AG04450 (cell line): ENCODE measurements at regions not wholly inside any gene's neighbourhood (a gene's known extent, or its start where the extent isn't known, plus 50 kb on each side); places are given as distances from the start of the nearest gene placed in this dataset.

Experiments
- CTCF ChIA-PET: fragments of 300-600, 350-600 bp; formaldehyde crosslinking; extraction: SDS; loops from one replicate; lab custom pipeline; 2022; ENCODE audit warnings: antibody characterized with exemption, inconsistent platforms; lab: Charles Lee
- POLR2A ChIA-PET: fragments of 350-600 bp; formaldehyde crosslinking; extraction: SDS; loops from one replicate; lab custom pipeline; 2021; ENCODE audit warnings: antibody characterized with exemption, inconsistent platforms; lab: Yijun Ruan, JAX
- DNase-seq: peaks from one replicate; pipeline ENCODE4 v3.0.0-alpha.2; 2011; ENCODE audit warnings: low read depth, low spot score
- H3K27ac ChIP-seq: one replicate; pipeline ENCODE4 v1.5.1; 2012; ENCODE audit warnings: low read depth, low read length, control low read depth
- H3K27me3 ChIP-seq: one replicate; pipeline ENCODE4 v1.6.0; 2012; ENCODE audit warnings: low read length; ENCODE audit not compliant: control insufficient read depth, insufficient read depth
- H3K4me3 ChIP-seq: 2 replicates; pipeline ENCODE4 v1.5.1; 2011; ENCODE audit warnings: mild to moderate bottlenecking, low read depth, low read length, control low read depth
- H3K9me3 ChIP-seq: 2 replicates; pipeline ENCODE4 v1.5.1; 2012; ENCODE audit warnings: low read length; ENCODE audit not compliant: control insufficient read depth, insufficient read depth
- TF ChIP-seq, protein P1 (sequence below): IDR thresholded peaks from 2 replicates; pipeline ENCODE4 v1.5.1; 2011; ENCODE audit warnings: low read depth, low read length, control low read depth, inconsistent platforms

DNA sequence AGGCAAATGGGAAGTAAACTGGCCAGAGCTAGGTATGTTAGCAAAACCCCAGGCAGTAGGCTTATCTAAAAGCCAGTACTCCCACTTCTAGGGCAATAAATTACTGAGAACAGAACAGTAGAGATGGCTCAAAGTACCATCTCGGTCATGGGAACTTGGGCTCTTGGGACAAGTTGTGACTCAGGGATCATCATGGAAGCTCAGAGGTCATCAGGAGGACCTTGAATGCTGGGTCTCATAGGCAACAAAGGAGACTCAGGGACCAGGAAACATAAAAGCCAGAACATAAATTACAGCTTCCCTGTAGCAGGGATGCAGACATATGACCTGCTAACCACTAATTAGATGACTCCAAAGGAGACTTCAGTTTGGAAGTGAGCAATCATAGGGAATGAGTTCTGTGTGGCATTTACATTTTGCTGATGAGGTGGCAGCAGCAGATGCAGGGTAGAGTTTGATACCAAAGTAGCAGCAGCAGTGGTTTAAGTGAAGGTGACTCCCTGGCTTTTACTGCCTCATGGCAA, 97.6 kb upstream of the SCAF11 start:
- Histone ChIP-seq H3K9me3 (peaks cover 17% of the 10 kb centered on the region; the same call in 1 of the 2 replicates), H3K27ac (no peak overlapping the region), H3K4me3 (no peak overlapping the region), H3K27me3 (no peaks in the 10 kb centered on the region)
- POLR2A ChIA-PET, result no interaction called here
- TF ChIP-seq, protein P1, sequence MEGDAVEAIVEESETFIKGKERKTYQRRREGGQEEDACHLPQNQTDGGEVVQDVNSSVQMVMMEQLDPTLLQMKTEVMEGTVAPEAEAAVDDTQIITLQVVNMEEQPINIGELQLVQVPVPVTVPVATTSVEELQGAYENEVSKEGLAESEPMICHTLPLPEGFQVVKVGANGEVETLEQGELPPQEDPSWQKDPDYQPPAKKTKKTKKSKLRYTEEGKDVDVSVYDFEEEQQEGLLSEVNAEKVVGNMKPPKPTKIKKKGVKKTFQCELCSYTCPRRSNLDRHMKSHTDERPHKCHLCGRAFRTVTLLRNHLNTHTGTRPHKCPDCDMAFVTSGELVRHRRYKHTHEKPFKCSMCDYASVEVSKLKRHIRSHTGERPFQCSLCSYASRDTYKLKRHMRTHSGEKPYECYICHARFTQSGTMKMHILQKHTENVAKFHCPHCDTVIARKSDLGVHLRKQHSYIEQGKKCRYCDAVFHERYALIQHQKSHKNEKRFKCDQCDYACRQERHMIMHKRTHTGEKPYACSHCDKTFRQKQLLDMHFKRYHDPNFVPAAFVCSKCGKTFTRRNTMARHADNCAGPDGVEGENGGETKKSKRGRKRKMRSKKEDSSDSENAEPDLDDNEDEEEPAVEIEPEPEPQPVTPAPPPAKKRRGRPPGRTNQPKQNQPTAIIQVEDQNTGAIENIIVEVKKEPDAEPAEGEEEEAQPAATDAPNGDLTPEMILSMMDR, result no peak
- CTCF ChIA-PET, result no interaction called here
- no peak for DNase-seq

DNA sequence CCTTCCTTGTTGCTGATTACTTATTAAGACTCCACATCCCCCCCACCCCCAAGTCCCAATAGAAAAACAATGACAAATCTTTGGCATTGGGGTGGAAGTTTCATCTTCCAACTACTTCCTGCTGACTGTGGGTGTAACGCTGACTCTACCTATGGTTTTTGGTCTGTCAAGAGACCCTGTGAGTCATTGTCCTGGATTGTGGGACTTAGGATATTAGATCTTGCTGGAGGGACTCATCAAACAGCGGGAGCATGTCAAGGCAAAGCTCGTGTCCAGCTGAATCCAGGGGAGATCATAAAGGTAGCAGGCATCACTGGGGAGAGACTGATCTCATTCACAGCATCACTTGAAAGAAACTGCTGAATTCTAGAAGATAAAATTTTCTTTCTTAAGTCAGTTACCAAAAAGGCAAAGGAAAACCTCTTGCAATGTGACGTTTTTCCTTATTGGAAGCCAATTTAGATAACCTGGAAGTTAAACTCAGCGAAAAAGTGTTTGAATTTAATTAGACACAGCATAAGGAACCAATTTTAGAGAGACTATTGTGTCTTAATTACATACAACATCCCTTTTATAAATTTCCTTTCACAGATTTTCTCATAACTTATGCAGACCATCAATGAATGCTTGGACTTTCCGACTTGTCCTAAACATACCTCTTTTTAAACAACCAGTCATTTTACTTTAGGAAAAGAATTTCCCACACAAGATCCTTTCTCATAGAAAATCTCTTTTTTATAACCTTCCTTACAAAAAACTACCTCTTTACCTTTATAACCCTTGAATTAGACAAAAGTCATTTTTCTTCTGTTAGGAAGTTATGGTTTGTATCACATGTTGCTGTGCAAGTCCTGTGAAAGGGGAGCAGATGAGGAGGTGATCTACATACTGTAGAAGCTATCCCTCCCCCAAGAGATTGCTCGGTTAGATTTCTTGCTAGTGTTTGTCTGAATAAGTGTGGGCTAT, 94.6 kb upstream of the SCAF11 start:
- CTCF ChIA-PET, result interaction anchor here (0.6 kb wide), 1 partner anchor 676 kb away, joined by 4 read pairs; no protein-coding TSS in a partner anchor
- Histone ChIP-seq H3K27ac (no peak overlapping the region), H3K27me3 (no peaks in the 10 kb centered on the region), H3K9me3 (peaks cover 17% of the 10 kb centered on the region; the same call in 1 of the 2 replicates), H3K4me3 (no peak overlapping the region)
- TF ChIP-seq, protein P1, result no peak
- no peak for DNase-seq
- POLR2A ChIA-PET, result no interaction called here

DNA sequence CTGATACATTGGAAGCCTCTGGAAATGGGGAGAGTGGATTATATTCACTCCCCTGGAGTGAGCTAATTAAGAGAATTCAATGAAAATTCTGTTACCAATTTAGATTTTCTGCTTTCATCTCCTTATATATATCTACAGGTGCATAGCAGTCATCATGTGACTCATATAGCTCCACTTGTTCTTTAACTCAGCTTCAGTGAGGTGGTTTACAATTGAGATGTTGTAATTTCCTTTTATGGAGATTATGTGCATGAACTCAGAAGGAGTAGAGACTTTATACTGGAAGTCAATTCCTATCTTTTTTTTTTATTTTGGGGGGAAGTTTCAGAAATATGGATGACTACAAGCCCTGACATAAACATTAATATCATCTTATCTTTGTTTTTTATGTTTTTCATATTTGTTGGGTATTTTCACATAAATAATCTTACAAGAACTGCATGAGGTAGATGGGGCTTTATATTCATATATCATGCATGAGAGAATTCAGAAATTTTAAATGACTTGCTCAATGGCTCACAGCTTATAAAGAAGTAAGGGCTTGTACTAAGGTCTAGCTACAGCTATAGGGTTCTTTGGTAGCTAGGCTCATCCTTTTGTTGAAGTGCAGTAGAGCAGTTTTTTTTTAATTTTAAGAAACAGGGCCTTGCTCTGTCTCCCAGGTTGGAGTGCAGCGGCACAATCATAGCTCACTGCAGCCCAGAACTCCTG, 92.3 kb upstream of the SCAF11 start:
- CTCF ChIA-PET, result no interaction called here
- TF ChIP-seq, protein P1, result no peak

DNA sequence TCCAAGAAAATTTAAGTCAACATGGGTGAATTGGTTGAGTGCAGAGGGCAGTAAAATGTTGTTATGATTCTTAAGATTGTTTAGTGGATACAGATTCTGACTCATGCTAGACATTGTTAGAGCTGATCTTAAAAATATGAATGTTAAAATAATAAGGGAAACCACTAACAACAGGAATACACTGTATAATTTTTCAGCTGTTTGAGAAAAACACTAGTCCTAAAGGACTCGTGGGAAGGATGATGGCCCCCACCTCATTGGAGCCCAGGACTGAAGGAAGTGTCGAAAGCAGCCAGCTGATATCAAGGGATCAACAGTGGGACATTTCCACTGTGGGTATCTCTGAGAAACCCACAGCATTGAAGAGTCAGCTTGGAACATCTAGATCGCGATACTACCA, 82.9 kb upstream of the SCAF11 start:
- Histone ChIP-seq H3K27ac (no peak overlapping the region), H3K9me3 (peaks cover 6% of the 10 kb centered on the region), H3K4me3 (no peak overlapping the region), H3K27me3 (no peaks in the 10 kb centered on the region)
- no peak for DNase-seq
- TF ChIP-seq, protein P1, result no peak
- ChIA-PET CTCF (interaction anchor here (1.0 to 1.9 kb wide), 3 partner anchors 52 to 291 kb away, joined by 3 to 6 read pairs (median 4); no protein-coding TSS in a partner anchor), POLR2A (no interaction called here)

More for the DNA sequence above, 92.3 kb upstream of the SCAF11 start:
- no peak for DNase-seq
- H3K27ac ChIP-seq, result no peak overlapping the region
- H3K27me3 ChIP-seq, result no peaks in the 10 kb centered on the region
- H3K4me3 ChIP-seq, result no peak overlapping the region
- POLR2A ChIA-PET, result no interaction called here
- H3K9me3 ChIP-seq, result peaks cover 22% of the 10 kb centered on the region
